Activated CD8-positive, alpha-beta T cell treated with anti-CD3 and anti-CD28 coated beads for 36 hours (primary cell): ENCODE measurements at regions not wholly inside any gene's neighbourhood (a gene's known extent, or its start where the extent isn't known, plus 50 kb on each side); places are given as distances from the start of the nearest gene placed in this dataset.

ENCODE experiments used
- ATAC-seq: fragments of 200-7000 bp; cut with Tn5 transposase; one replicate; pipeline ENCODE4 v1.10.0; 2021; ENCODE audit warnings: mild to moderate bottlenecking, moderate library complexity
- CTCF ChIA-PET: fragments of 350-600 bp; sonication (Branson Sonifier 250); formaldehyde crosslinking; loops from one replicate; lab custom pipeline; 2021; ENCODE audit warnings: antibody characterized with exemption; lab: Charles Lee
- POLR2A ChIA-PET: fragments of 350-600 bp; sonication (Branson Sonifier 250); formaldehyde crosslinking; loops from one replicate; lab custom pipeline; 2021; ENCODE audit warnings: antibody characterized with exemption; lab: Charles Lee
- DNase-seq: peaks from one replicate; pipeline ENCODE4 v3.0.0-alpha.2; 2020
- H3K27ac Mint-ChIP-seq: one replicate; pipeline ENCODE4 v1.8.0; 2021; ENCODE audit warnings: mild to moderate bottlenecking, mixed read lengths
- H3K27me3 Mint-ChIP-seq: one replicate; pipeline ENCODE4 v1.8.0; 2021; ENCODE audit warnings: mixed read lengths
- H3K36me3 Mint-ChIP-seq: one replicate; pipeline ENCODE4 v1.8.0; 2021; ENCODE audit warnings: low read depth, mixed read lengths
- H3K4me1 Mint-ChIP-seq: one replicate; pipeline ENCODE4 v1.8.0; 2021; ENCODE audit warnings: low read depth, mixed read lengths
- H3K4me3 Mint-ChIP-seq: one replicate; pipeline ENCODE4 v1.8.0; 2021; ENCODE audit warnings: mild to moderate bottlenecking, moderate library complexity, mixed read lengths
- H3K9me3 Mint-ChIP-seq: one replicate; pipeline ENCODE4 v1.8.0; 2021; ENCODE audit warnings: mixed read lengths
- intact Hi-C: fragments of 100-400 bp; cut with micrococcal nuclease; formaldehyde crosslinking; loops from one replicate; pipeline ENCODE4 v1.10.0; 2022
- TF ChIP-seq, protein P1 (sequence below): fragments of 200-600 bp; IDR thresholded peaks from one replicate; pipeline ENCODE4 v1.8.0; 2022; ENCODE audit warnings: antibody characterized with exemption, mild to moderate bottlenecking

DNA sequence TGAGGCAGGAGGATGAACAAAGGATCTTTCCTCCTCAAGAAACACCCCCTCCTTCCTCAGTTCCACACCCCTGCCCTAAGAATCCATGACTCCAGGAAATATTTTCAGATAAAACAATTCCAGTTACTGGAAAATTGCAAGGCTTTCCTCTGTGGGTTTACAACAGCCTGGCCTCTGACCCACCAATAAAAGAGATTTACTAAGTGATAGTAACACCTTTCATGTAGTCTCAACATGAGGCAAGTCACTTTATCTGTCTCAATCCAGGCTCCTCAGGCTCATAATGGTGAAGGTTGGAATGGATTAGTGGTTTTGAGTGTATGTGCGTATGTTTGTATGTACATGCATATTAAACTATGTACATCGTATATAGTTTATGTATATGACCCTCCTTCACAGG is 71.4 kb upstream of the PPP2R5A start:
- ChIA-PET CTCF (no interaction called here), POLR2A (no interaction called here)
- H3K9me3 Mint-ChIP-seq, result no peaks in the 10 kb centered on the region
- H3K27ac Mint-ChIP-seq, result no peak overlapping the region
- no peaks in the 10 kb centered on the region for H3K36me3 Mint-ChIP-seq
- ATAC-seq (no peak), DNase-seq (no peak)
- TF ChIP-seq, protein P1, sequence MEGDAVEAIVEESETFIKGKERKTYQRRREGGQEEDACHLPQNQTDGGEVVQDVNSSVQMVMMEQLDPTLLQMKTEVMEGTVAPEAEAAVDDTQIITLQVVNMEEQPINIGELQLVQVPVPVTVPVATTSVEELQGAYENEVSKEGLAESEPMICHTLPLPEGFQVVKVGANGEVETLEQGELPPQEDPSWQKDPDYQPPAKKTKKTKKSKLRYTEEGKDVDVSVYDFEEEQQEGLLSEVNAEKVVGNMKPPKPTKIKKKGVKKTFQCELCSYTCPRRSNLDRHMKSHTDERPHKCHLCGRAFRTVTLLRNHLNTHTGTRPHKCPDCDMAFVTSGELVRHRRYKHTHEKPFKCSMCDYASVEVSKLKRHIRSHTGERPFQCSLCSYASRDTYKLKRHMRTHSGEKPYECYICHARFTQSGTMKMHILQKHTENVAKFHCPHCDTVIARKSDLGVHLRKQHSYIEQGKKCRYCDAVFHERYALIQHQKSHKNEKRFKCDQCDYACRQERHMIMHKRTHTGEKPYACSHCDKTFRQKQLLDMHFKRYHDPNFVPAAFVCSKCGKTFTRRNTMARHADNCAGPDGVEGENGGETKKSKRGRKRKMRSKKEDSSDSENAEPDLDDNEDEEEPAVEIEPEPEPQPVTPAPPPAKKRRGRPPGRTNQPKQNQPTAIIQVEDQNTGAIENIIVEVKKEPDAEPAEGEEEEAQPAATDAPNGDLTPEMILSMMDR, result no peak
- H3K4me3 Mint-ChIP-seq, result no peak overlapping the region
- H3K4me1 Mint-ChIP-seq, result peaks cover 6% of the 10 kb centered on the region
- no peaks in the 10 kb centered on the region for H3K27me3 Mint-ChIP-seq
- intact Hi-C loops, result no loop called here

DNA sequence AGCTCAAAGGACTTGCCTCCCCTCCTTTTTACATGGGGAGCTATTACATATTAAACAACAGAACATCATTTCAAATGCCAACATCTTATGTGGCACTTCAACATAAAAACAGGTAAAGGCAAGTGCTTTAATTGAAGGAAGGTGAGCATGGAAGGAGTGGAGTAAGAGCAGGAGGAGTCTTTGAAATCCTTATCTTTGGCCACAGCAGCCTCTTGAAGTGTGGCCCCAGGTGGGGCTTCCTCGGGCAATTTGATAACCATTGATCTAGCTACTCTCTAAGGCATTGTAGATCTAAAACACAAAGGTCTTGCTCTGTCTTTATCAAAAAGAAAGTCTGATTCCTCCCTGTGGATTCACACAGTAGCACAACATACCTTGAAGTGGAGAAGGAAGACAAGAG is 70.9 kb upstream of the PPP2R5A start:
- ChIA-PET CTCF (no interaction called here), POLR2A (no interaction called here)
- no peaks in the 10 kb centered on the region for H3K36me3 Mint-ChIP-seq
- DNase-seq, result no peak
- H3K4me1 Mint-ChIP-seq, result peaks cover 12% of the 10 kb centered on the region
- no peak overlapping the region for H3K4me3 Mint-ChIP-seq
- no peak for ATAC-seq
- intact Hi-C loops, result no loop called here
- no peaks in the 10 kb centered on the region for H3K9me3 Mint-ChIP-seq
- no peak overlapping the region for H3K27ac Mint-ChIP-seq
- H3K27me3 Mint-ChIP-seq, result no peaks in the 10 kb centered on the region
- TF ChIP-seq, protein P1, result no peak

DNA sequence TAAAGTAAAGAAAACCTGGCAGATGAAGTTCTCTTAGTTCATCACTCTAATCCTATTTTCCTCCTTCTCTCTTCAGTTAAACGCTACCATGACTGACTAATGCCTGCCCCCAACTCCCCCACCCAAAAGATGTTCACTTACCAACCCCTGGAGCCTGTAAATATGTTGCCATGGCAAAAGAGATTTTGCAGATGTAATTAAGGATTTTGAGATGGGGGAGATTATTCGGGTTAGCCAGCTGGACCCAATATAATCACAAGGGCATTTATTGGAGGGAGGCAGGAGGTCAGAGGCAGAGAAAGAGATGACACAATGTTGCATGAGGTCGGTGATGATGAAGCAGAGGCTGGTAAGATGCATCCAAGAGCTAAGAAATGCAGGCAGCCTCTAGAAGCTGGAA is 69.3 kb upstream of the PPP2R5A start:
- no peaks in the 10 kb centered on the region for H3K9me3 Mint-ChIP-seq
- peaks cover 19% of the 10 kb centered on the region for H3K4me1 Mint-ChIP-seq
- ChIA-PET CTCF (no interaction called here), POLR2A (no interaction called here)
- no peak for ATAC-seq
- H3K4me3 Mint-ChIP-seq, result no peak overlapping the region
- TF ChIP-seq, protein P1, result no peak
- intact Hi-C loops, result no loop called here
- H3K27ac Mint-ChIP-seq, result no peak overlapping the region
- H3K27me3 Mint-ChIP-seq, result no peaks in the 10 kb centered on the region
- no peak for DNase-seq
- no peaks in the 10 kb centered on the region for H3K36me3 Mint-ChIP-seq

DNA sequence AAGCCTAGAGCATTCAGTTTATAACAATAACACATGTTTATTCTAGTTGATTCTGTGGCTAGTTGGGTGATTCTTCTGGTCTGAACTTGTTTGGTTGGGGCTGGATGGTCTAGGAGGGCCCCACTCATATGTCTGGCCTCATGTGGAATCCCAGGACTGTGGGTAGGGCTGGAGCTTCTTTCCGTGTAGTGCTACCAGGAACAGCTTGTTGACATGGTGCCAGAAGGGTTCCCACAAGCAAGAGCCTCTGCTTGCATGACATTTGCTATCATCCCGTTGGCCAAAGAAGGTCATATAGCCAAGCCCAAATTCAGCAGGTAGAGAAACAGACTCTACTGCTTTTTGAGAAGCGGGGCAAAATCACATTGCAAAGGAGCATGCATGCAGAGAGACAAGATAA is 67.6 kb upstream of the PPP2R5A start:
- POLR2A ChIA-PET, result no interaction called here
- Mint-ChIP-seq H3K9me3 (no peaks in the 10 kb centered on the region), H3K4me3 (no peak overlapping the region), H3K27me3 (no peaks in the 10 kb centered on the region), H3K27ac (no peak overlapping the region), H3K36me3 (no peaks in the 10 kb centered on the region), H3K4me1 (peaks cover 19% of the 10 kb centered on the region)
- DNase-seq, result no peak
- intact Hi-C loops, result no loop called here
- TF ChIP-seq, protein P1, result no peak
- CTCF ChIA-PET, result no interaction called here
- no peak for ATAC-seq

DNA sequence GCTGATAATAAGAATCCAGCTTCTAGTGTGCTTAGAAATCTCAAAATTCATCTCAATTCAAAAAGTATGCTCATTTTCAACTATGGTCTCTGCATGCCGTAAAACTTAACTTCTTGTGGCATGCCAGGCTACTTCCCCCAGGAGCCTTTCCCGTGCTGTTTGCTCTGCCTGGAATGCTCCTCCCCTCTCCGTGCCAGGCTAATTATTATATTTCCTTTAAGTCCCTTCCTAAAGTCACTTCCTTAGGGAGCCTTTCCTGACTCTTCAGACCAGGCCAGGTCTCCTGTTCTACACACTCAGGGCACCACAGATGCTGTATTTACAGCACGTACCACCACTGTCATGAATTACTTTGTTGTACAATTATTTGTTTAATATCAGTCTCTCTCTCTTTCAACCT is 67.1 kb upstream of the PPP2R5A start:
- CTCF ChIA-PET, result interaction anchor here (0.6 kb wide), 1 partner anchor 13 kb away, joined by 3 read pairs; no protein-coding TSS in a partner anchor
- TF ChIP-seq, protein P1, result no peak
- no peaks in the 10 kb centered on the region for H3K27me3 Mint-ChIP-seq
- POLR2A ChIA-PET, result no interaction called here
- peaks cover 19% of the 10 kb centered on the region for H3K4me1 Mint-ChIP-seq
- H3K9me3 Mint-ChIP-seq, result no peaks in the 10 kb centered on the region
- no peak overlapping the region for H3K27ac Mint-ChIP-seq
- no peaks in the 10 kb centered on the region for H3K36me3 Mint-ChIP-seq
- ATAC-seq (no peak), DNase-seq (no peak)
- H3K4me3 Mint-ChIP-seq, result no peak overlapping the region
- intact Hi-C loops, result no loop called here
